ENCODE measurements at regions not wholly inside any gene's neighbourhood (a gene's known extent, or its start where the extent isn't known, plus 50 kb on each side); places are given as distances from the start of the nearest gene placed in this dataset.

GRCh38 chr15:85960381-85960780 is 119.3 kb upstream of the AGBL1 start:
- Mint-ChIP-seq H3K27me3 (ENCODE audit: insufficient read depth) (no peaks in the 10 kb centered on the region), H3K27ac (no peak overlapping the region), H3K4me1 (no peaks in the 10 kb centered on the region)

DNA sequence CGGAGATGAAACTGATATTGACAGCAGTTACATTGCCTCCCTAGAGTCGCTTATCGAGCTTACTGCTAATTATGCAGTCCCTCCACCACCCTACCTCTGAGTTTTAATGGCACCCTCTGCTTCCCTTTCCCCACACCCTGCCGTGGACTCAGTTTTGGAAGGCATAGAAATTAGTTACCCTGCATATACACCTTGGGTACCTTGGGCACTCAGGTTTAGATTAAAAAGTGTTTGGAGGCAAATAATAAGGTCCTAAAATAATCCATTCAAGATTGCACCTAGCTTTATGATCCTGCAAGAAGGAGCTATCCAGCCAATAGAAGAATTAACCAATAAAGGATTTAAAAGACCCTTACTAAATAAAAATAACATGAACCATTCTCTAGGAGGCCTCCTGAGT is 117.8 kb upstream of the AGBL1 start:
- DNase-seq: no peak
- Mint-ChIP-seq H3K27ac (no peak overlapping the region), H3K9me3 (no peaks in the 10 kb centered on the region), H3K4me3 (no peak overlapping the region), H3K4me1 (no peaks in the 10 kb centered on the region), H3K36me3 (ENCODE audit: low read depth) (no peaks in the 10 kb centered on the region), H3K27me3 (ENCODE audit: insufficient read depth) (peaks cover 3% of the 10 kb centered on the region)
- no peaks in the 10 kb centered on the region for H3K27me3 ChIP-seq (ENCODE audit: control insufficient read depth, insufficient read depth, low read length, poor library complexity, severe bottlenecking)
- no peak overlapping the region for H3K9ac ChIP-seq (ENCODE audit: extremely low read depth, low read length, poor library complexity, severe bottlenecking)
- no peak overlapping the region for H3K27ac ChIP-seq (ENCODE audit: low read depth, low read length)
- no peaks in the 10 kb centered on the region for H3K36me3 ChIP-seq (ENCODE audit: control insufficient read depth, insufficient read depth, low read length)
- WGBS, 2 experiments (ENCODE audit: insufficient coverage in 1 of 2, insufficient read length in 1 of 2): 79 to 85% methylated on average over 3 to 4 of the region's 4 CpGs
- H3K4me1 ChIP-seq (ENCODE audit: control insufficient read depth, insufficient read depth, low read length): no peaks in the 10 kb centered on the region
- no peak overlapping the region for H3K4me3 ChIP-seq (ENCODE audit: low read length)
- TF ChIP-seq CTCF (conservative IDR thresholded peaks at IDR 0.05): no peak
- no peaks in the 10 kb centered on the region for H3K9me3 ChIP-seq (ENCODE audit: control insufficient read depth, low read length)

More at GRCh38 chr15:85960381-85960780, 119.3 kb upstream of the AGBL1 start:
- H3K4me3 ChIP-seq (ENCODE audit: low read length): no peak overlapping the region
- H3K36me3 ChIP-seq (ENCODE audit: control insufficient read depth, insufficient read depth, low read length): no peaks in the 10 kb centered on the region
- Mint-ChIP-seq H3K4me3 (no peak overlapping the region), H3K9me3 (no peaks in the 10 kb centered on the region), H3K36me3 (ENCODE audit: low read depth) (no peaks in the 10 kb centered on the region)
- 86 to 94% methylated on average over 2 of the region's 2 CpGs for WGBS, 2 experiments (ENCODE audit: insufficient coverage in 1 of 2, insufficient read length in 1 of 2)
- H3K4me1 ChIP-seq (ENCODE audit: control insufficient read depth, insufficient read depth, low read length): no peaks in the 10 kb centered on the region
- no peaks in the 10 kb centered on the region for H3K27me3 ChIP-seq (ENCODE audit: control insufficient read depth, insufficient read depth, low read length, poor library complexity, severe bottlenecking)
- no peak overlapping the region for H3K9ac ChIP-seq (ENCODE audit: extremely low read depth, low read length, poor library complexity, severe bottlenecking)
- H3K27ac ChIP-seq (ENCODE audit: low read depth, low read length): no peak overlapping the region
- no peaks in the 10 kb centered on the region for H3K9me3 ChIP-seq (ENCODE audit: control insufficient read depth, low read length)
- no peak for TF ChIP-seq CTCF (conservative IDR thresholded peaks at IDR 0.05)
- DNase-seq: no peak

DNA sequence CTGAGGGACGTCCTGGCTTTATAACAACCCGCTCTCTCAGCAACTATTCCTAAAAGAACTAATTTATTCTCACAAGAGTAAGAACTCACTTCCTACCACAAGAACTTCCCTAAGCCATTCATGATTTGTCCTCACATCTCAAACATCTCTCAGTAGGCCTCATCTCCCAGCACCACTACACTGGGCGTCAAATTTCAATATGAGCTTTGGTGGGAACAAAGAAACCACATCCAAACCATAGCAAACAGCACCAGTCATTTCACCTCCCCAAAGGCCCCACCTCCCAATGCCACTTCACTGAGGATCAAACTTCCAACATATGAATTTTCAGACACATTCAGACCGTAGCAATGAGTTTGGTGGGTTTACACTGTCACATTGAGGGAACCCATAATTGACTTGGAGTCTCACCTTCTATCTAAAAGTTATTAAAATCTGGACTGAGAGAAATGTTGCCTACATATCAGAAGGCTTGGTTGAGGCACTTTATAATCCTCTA is 116.4 kb upstream of the AGBL1 start:
- DNase-seq: no peak
- Histone ChIP-seq H3K27ac (ENCODE audit: low read depth, low read length) (no peak overlapping the region), H3K27me3 (ENCODE audit: control insufficient read depth, insufficient read depth, low read length, poor library complexity, severe bottlenecking) (no peaks in the 10 kb centered on the region), H3K4me1 (ENCODE audit: control insufficient read depth, insufficient read depth, low read length) (no peaks in the 10 kb centered on the region), H3K4me3 (ENCODE audit: low read length) (no peak overlapping the region), H3K9ac (ENCODE audit: extremely low read depth, low read length, poor library complexity, severe bottlenecking) (no peak overlapping the region), H3K9me3 (ENCODE audit: control insufficient read depth, low read length) (no peaks in the 10 kb centered on the region), H3K36me3 (ENCODE audit: control insufficient read depth, insufficient read depth, low read length) (no peaks in the 10 kb centered on the region)
- no peaks in the 10 kb centered on the region for H3K36me3 Mint-ChIP-seq (ENCODE audit: low read depth)
- H3K4me3 Mint-ChIP-seq: no peak overlapping the region
- H3K9me3 Mint-ChIP-seq: no peaks in the 10 kb centered on the region
- 63 to 81% methylated on average over 2 to 4 of the region's 4 CpGs for WGBS, 2 experiments (ENCODE audit: insufficient coverage in 1 of 2, insufficient read length in 1 of 2)
- no peaks in the 10 kb centered on the region for H3K4me1 Mint-ChIP-seq
- no peak for TF ChIP-seq CTCF (conservative IDR thresholded peaks at IDR 0.05)
- H3K27ac Mint-ChIP-seq: no peak overlapping the region
- peaks cover 3% of the 10 kb centered on the region for H3K27me3 Mint-ChIP-seq (ENCODE audit: insufficient read depth)

Measured in endodermal cell (in vitro differentiated cells).